H1 (cell line): ENCODE measurements at regions not wholly inside any gene's neighbourhood (a gene's known extent, or its start where the extent isn't known, plus 50 kb on each side); places are given as distances from the start of the nearest gene placed in this dataset.

Source experiments
- BACH1 ChIP-seq: IDR thresholded peaks from 2 replicates; pipeline ENCODE4 v1.6.1; 2012; ENCODE audit warnings: low read length, improper control_type of control experiment
- E2F6 ChIP-seq: IDR thresholded peaks from 2 replicates; pipeline ENCODE4 v1.6.1; 2012; ENCODE audit warnings: inconsistent platforms
- KDM4A ChIP-seq: IDR thresholded peaks from one replicate; pipeline ENCODE4 v1.7.1; 2012; ENCODE audit warnings: low read depth, mild to moderate bottlenecking, moderate library complexity, low read length, inconsistent platforms; ENCODE audit not compliant: severe bottlenecking
- MAFK ChIP-seq: IDR thresholded peaks from 2 replicates; pipeline ENCODE4 v1.6.1; 2012; ENCODE audit warnings: low read depth, mild to moderate bottlenecking, improper control_type of control experiment, low read length
- NANOG ChIP-seq: IDR thresholded peaks from 2 replicates; pipeline ENCODE4 v1.6.1; 2011; ENCODE audit warnings: low read length, low read depth, mild to moderate bottlenecking, inconsistent platforms; ENCODE audit not compliant: insufficient read depth, poor library complexity, severe bottlenecking
- RAD21 ChIP-seq, 2 experiments: IDR thresholded peaks in 1 of 2; conservative IDR thresholded peaks in 1 of 2; 2 replicates each; pipeline ENCODE4 v1.6.1; 2011; ENCODE audit warnings: low read depth in 2 of 2, low read length in 2 of 2, improper control_type of control experiment in 1 of 2, inconsistent platforms in 1 of 2, mild to moderate bottlenecking in 1 of 2, moderate library complexity in 1 of 2
- SP2 ChIP-seq: IDR thresholded peaks from 2 replicates; pipeline ENCODE4 v1.6.1; 2012; ENCODE audit warnings: mild to moderate bottlenecking, low read length, inconsistent platforms
- TF ChIP-seq, protein P1 (sequence below): IDR thresholded peaks from 2 replicates; pipeline ENCODE4 v1.6.1; 2011; ENCODE audit warnings: low read depth, mild to moderate bottlenecking, low read length; ENCODE audit not compliant: insufficient read depth

DNA sequence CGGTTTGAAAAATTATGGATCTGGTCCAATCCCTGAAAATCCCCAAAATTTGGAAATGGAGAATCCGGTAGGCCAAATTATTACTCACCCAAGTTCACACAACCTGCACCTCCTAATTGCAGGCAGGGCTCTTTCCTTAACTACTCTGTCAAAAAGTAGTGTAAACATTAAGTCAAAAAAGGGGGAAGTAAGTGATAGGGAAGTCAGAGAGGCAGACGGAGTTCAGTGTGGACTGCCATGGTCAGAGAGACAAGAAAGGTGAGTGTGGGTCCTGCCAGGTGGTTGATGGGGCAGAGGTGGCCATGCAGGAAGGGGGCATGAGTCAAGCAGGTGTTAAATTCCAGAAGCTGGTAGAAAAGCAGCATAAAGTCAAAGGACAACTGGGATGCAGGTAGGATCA is 83.5 kb upstream of the CALM2 start (continued):
- no peak for TF ChIP-seq E2F6
- TF ChIP-seq MAFK = no peak
- TF ChIP-seq BACH1 = no peak
- no peak for TF ChIP-seq NANOG
- no peak for TF ChIP-seq RAD21 (IDR thresholded peaks at IDR 0.05 in 1 of 2, conservative IDR thresholded peaks at IDR 0.05 in 1 of 2; ENCODE audit: low read depth in 2 of 2, low read length in 2 of 2)
- TF ChIP-seq, protein P1, sequence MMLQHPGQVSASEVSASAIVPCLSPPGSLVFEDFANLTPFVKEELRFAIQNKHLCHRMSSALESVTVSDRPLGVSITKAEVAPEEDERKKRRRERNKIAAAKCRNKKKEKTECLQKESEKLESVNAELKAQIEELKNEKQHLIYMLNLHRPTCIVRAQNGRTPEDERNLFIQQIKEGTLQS = no peak
- TF ChIP-seq SP2 = no peak
- no peak for TF ChIP-seq KDM4A
